ENCODE measurements at regions not wholly inside any gene's neighbourhood (a gene's known extent, or its start where the extent isn't known, plus 50 kb on each side); places are given as distances from the start of the nearest gene placed in this dataset.

DNA sequence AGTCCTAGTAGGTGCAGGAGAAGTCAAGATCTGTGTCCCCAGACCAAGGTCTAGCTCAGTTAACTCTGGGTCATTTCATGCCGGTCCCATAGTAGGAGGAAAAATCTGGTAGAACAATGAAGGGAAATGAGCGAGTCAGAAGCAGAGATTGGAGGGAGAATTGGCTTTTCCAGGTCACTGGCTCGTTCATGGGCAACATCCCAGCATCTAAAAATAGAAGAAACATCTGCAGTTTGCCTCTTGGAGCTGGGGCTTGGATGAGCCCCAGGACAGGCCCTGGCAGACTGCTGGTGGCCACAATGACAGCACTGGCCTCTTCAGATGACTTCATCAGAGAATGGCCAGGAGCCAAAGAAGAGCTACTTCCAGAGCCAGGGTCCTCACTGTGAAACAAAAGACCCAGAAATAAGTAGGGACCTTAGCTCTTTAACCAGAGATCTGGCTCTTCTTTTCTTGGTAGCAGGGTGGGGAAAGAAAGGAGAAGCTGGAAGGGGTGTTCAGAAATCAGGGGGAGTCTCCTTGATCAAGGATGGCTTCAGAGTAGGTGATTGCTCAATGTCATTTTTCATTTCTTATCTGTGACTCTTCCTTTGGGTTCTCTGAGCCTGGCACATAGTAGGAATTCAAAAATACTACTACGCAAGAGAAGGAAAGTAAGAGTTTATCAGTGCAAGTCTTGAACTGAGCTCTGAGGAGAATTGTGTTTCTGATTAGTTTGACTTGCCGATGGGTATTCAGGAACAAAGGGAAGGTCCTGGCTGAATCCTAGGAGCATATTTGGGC lies 102.6 kb downstream of the TMPRSS5 start:
- ChIA-PET CTCF (no interaction called here), RAD21 (ENCODE audit: low non-redundant PET in 1 of 2, low total read pairs in 2 of 2, uncharacterized antibody in 2 of 2, unreplicated experiment in 2 of 2) (no interaction called here), POLR2A (no interaction called here)
- Histone ChIP-seq H3K27ac (ENCODE audit: low read depth, low read length) (no peak overlapping the region), H3K9ac (ENCODE audit: low read length) (no peak overlapping the region), H4K20me1 (ENCODE audit: insufficient read depth) (no peaks in the 10 kb centered on the region), H3K36me3 (ENCODE audit: control insufficient read depth in 1 of 2, insufficient read depth in 2 of 2, low read length in 2 of 2) (no peaks in the 10 kb centered on the region), H3K27me3 (ENCODE audit: insufficient read depth, low read length) (peaks cover 20% of the 10 kb centered on the region), H3K4me2 (ENCODE audit: low read length) (no peak overlapping the region), H3K9me3 (ENCODE audit: control insufficient read depth in 1 of 2, insufficient read depth in 1 of 2, low read depth in 1 of 2, low read length in 2 of 2) (no peaks in the 10 kb centered on the region), H3K4me3 (replicated peaks in 1 of 2; ENCODE audit: low read depth in 1 of 2, low read length in 2 of 2) (no peak overlapping the region), H3K9me2 (ENCODE audit: insufficient read depth) (no peaks in the 10 kb centered on the region), H3K4me1 (ENCODE audit: control insufficient read depth in 1 of 2, insufficient read depth in 2 of 2, low read length in 2 of 2) (no peaks in the 10 kb centered on the region), H2AFZ (ENCODE audit: low read depth, low read length, poor library complexity, severe bottlenecking) (no peak overlapping the region), H3K79me2 (ENCODE audit: insufficient read depth, low read length) (no peaks in the 10 kb centered on the region)
- no TSS peak for BruUV-seq (replicated peaks)
- intact Hi-C loops (cut with micrococcal nuclease), result no loop called here
- TF ChIP-seq ELF1 (IDR thresholded peaks at IDR 0.05; ENCODE audit: borderline replicate concordance, low read depth) (no peak), JUND (IDR thresholded peaks at IDR 0.05) (no peak), ZFX (IDR thresholded peaks at IDR 0.05) (no peak)
- TF ChIP-seq, protein P1, sequence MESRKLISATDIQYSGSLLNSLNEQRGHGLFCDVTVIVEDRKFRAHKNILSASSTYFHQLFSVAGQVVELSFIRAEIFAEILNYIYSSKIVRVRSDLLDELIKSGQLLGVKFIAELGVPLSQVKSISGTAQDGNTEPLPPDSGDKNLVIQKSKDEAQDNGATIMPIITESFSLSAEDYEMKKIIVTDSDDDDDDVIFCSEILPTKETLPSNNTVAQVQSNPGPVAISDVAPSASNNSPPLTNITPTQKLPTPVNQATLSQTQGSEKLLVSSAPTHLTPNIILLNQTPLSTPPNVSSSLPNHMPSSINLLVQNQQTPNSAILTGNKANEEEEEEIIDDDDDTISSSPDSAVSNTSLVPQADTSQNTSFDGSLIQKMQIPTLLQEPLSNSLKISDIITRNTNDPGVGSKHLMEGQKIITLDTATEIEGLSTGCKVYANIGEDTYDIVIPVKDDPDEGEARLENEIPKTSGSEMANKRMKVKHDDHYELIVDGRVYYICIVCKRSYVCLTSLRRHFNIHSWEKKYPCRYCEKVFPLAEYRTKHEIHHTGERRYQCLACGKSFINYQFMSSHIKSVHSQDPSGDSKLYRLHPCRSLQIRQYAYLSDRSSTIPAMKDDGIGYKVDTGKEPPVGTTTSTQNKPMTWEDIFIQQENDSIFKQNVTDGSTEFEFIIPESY (IDR thresholded peaks at IDR 0.05; ENCODE audit: extremely low read depth, insufficient replicate concordance, low read length), result no peak
- ATAC-seq (no peak), DNase-seq (ENCODE audit: low read depth, low spot score) (no peak)

DNA sequence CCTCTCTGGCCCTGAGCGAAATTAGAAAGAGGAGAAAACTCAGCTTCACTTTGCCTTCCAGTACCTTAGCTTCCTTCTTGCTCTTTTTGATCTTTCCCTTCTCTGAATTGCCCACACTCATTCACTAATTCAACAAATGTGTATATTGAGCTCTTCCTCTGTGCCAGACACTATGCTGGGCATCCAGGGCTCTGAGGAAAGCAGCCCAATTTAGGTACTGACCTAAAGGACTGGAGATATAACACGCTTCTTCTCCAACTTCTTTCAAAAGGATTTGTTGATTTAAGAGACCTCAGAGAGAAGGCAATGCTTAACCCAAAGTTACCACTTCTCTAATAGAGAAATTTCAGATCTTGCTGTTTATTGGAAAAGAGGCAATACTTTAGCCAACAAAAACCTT lies 103.6 kb downstream of the TMPRSS5 start:
- H3K9ac ChIP-seq (ENCODE audit: low read length), result no peak overlapping the region
- no peak overlapping the region for H3K4me2 ChIP-seq (ENCODE audit: low read length)
- H3K9me3 ChIP-seq (ENCODE audit: control insufficient read depth in 1 of 2, insufficient read depth in 1 of 2, low read depth in 1 of 2, low read length in 2 of 2), result no peaks in the 10 kb centered on the region
- no peaks in the 10 kb centered on the region for H3K9me2 ChIP-seq (ENCODE audit: insufficient read depth)
- no peak overlapping the region for H3K27ac ChIP-seq (ENCODE audit: low read depth, low read length)
- H3K27me3 ChIP-seq (ENCODE audit: insufficient read depth, low read length), result peaks cover 27% of the 10 kb centered on the region
- ATAC-seq (no peak), DNase-seq (ENCODE audit: low read depth, low spot score) (no peak)
- no peaks in the 10 kb centered on the region for H3K36me3 ChIP-seq (ENCODE audit: control insufficient read depth in 1 of 2, insufficient read depth in 2 of 2, low read length in 2 of 2)
- no peak for TF ChIP-seq FOSL1 (IDR thresholded peaks at IDR 0.05; ENCODE audit: low read depth)
- TF ChIP-seq JUND (IDR thresholded peaks at IDR 0.05), result no peak
- no peak for TF ChIP-seq EZH2phosphoT487 (IDR thresholded peaks at IDR 0.05; ENCODE audit: borderline replicate concordance)
- no peak for TF ChIP-seq CTCF (IDR thresholded peaks at IDR 0.05 in 2 of 3, conservative IDR thresholded peaks at IDR 0.05 in 1 of 3; ENCODE audit: borderline replicate concordance in 1 of 3, insufficient read depth in 1 of 3, low read depth in 2 of 3, low read length in 2 of 3)
- TF ChIP-seq REST (IDR thresholded peaks at IDR 0.05; ENCODE audit: low read depth), result no peak
- TF ChIP-seq EZH2 (IDR thresholded peaks at IDR 0.05), result no peak
- no peak for TF ChIP-seq MAX (IDR thresholded peaks at IDR 0.05)
- TF ChIP-seq RAD21 (IDR thresholded peaks at IDR 0.05; ENCODE audit: low read depth), result no peak
- intact Hi-C loops (cut with micrococcal nuclease), result no loop called here
- ChIA-PET POLR2A (no interaction called here), CTCF (no interaction called here), RAD21 (ENCODE audit: low non-redundant PET in 1 of 2, low total read pairs in 2 of 2, uncharacterized antibody in 2 of 2, unreplicated experiment in 2 of 2) (no interaction called here)
- no peak overlapping the region for H2AFZ ChIP-seq (ENCODE audit: low read depth, low read length, poor library complexity, severe bottlenecking)
- H3K4me1 ChIP-seq (ENCODE audit: control insufficient read depth in 1 of 2, insufficient read depth in 2 of 2, low read length in 2 of 2), result no peaks in the 10 kb centered on the region
- no TSS peak for BruUV-seq (replicated peaks)
- H3K4me3 ChIP-seq (replicated peaks in 1 of 2; ENCODE audit: low read depth in 1 of 2, low read length in 2 of 2), result no peak overlapping the region
- no peaks in the 10 kb centered on the region for H3K79me2 ChIP-seq (ENCODE audit: insufficient read depth, low read length)
- H4K20me1 ChIP-seq (ENCODE audit: insufficient read depth), result no peaks in the 10 kb centered on the region

All from HCT116 (cell line).